H1 (cell line): ENCODE measurements at regions not wholly inside any gene's neighbourhood (a gene's known extent, or its start where the extent isn't known, plus 50 kb on each side); places are given as distances from the start of the nearest gene placed in this dataset.

ENCODE experiments used
- ASH2L ChIP-seq: fragments of 200-600, 300-600 bp; sonication (generic); IDR thresholded peaks from one replicate; pipeline ENCODE4 v1.7.1; 2017; ENCODE audit warnings: low read length
- CHD1 ChIP-seq: IDR thresholded peaks from 2 replicates; pipeline ENCODE4 v1.6.1; 2012; ENCODE audit warnings: low read depth, low read length, improper control_type of control experiment
- GABPA ChIP-seq: IDR thresholded peaks from 2 replicates; pipeline ENCODE4 v1.6.1; 2011; ENCODE audit warnings: mild to moderate bottlenecking, low read length, moderate library complexity, borderline replicate concordance; ENCODE audit not compliant: insufficient read depth
- NRF1 ChIP-seq: IDR thresholded peaks from 2 replicates; pipeline ENCODE4 v1.6.1; 2011; ENCODE audit warnings: mild to moderate bottlenecking, low read depth, low read length, improper control_type of control experiment
- ZNF274 ChIP-seq: IDR thresholded peaks from 2 replicates; pipeline ENCODE4 v1.7.0; 2012; ENCODE audit warnings: low read length, borderline replicate concordance; ENCODE audit errors: extremely low read depth
- TF ChIP-seq, protein P1 (sequence below): IDR thresholded peaks from 2 replicates; pipeline ENCODE4 v1.6.1; 2011; ENCODE audit warnings: low read length, improper control_type of control experiment

DNA sequence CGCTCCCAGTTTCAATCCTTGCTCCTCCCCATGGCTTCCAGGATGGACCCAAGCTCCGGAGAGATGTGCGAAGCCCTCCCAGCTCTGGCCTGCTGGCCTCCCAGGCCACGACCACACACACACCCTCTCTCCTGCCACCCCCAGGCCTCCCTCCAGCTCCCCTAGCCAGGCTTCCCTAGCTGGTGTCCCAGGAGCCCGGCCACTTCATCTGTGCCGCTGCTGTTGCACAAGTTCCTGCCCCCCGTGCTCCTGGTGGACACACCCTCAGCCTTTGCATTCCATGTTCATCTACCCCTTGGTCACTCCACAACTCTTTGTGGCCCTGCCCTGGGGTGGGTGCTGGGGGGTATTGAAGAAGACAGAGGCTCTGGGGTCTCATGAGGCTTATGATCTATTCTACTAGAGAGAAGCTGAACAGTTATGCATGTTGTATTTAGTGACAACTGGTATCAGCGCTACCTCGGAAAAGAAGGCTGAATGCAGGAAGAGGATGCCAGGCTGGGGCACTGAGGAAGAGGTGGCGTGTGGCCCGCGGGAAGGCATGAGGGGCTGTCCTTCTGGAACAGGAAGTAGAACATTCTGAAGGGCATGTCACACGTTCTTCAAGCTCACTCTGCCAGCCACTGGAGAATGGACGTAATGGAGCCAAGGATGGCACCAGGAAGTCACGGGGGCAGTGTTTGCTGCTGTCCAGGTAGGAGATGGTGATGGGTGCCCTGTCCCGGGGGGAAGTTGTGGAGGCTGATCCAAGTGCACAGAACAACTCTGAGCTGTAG is 172.4 kb downstream of the PSMG1 start (continued):
- no peak for TF ChIP-seq ZNF274
- no peak for TF ChIP-seq NRF1
- TF ChIP-seq ASH2L = no peak
- no peak for TF ChIP-seq CHD1
- TF ChIP-seq, protein P1, sequence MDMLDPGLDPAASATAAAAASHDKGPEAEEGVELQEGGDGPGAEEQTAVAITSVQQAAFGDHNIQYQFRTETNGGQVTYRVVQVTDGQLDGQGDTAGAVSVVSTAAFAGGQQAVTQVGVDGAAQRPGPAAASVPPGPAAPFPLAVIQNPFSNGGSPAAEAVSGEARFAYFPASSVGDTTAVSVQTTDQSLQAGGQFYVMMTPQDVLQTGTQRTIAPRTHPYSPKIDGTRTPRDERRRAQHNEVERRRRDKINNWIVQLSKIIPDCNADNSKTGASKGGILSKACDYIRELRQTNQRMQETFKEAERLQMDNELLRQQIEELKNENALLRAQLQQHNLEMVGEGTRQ = no peak
- TF ChIP-seq GABPA = no peak
- TF ChIP-seq, all 59 proteins: peak for 0
